C4-2B (cell line): ENCODE measurements at regions not wholly inside any gene's neighbourhood (a gene's known extent, or its start where the extent isn't known, plus 50 kb on each side); places are given as distances from the start of the nearest gene placed in this dataset.

Experiments used
- CTCF ChIP-seq: fragments of 450-650 bp; conservative IDR thresholded peaks from 2 replicates; pipeline ENCODE4 v1.5.1; 2017; ENCODE audit warnings: mild to moderate bottlenecking
- ZFX ChIP-seq: fragments of 450-650 bp; IDR thresholded peaks from 2 replicates; pipeline ENCODE4 v1.6.1; 2017

- TF ChIP-seq CTCF: no peak
- TF ChIP-seq ZFX: no peak
These were observed 385.9 kb upstream of the CLINT1 start for GRCh38 chr5:158244882-158245281.
